DND-41 (cell line): ENCODE measurements at regions not wholly inside any gene's neighbourhood (a gene's known extent, or its start where the extent isn't known, plus 50 kb on each side); places are given as distances from the start of the nearest gene placed in this dataset.

ENCODE experiments used
- ATAC-seq: fragments of 200-7000 bp; cut with Tn5 transposase; 3 replicates; pipeline ENCODE4 v1.9.1; 2021; ENCODE audit warnings: low read depth; ENCODE audit not compliant: insufficient read depth
- DNase-seq: peaks from one replicate; pipeline ENCODE4 v3.0.0-alpha.2; 2020
- H2AFZ ChIP-seq: 2 replicates; pipeline ENCODE4 v1.6.0; 2012; ENCODE audit warnings: low read depth, low read length
- H3K27ac ChIP-seq: 2 replicates; pipeline ENCODE4 v1.5.1; 2012; ENCODE audit warnings: low read length, inconsistent platforms
- H3K27me3 ChIP-seq: fragments of 200-600 bp; sonication (generic); 2 replicates; pipeline ENCODE4 v1.6.0; 2012; ENCODE audit warnings: low read length, mild to moderate bottlenecking, inconsistent platforms; ENCODE audit not compliant: insufficient read depth, poor library complexity
- H3K36me3 ChIP-seq: 2 replicates; pipeline ENCODE4 v1.5.1; 2012; ENCODE audit warnings: low read length, inconsistent platforms; ENCODE audit not compliant: insufficient read depth
- H3K4me1 ChIP-seq: 2 replicates; pipeline ENCODE4 v1.5.1; 2012; ENCODE audit warnings: mild to moderate bottlenecking, low read length; ENCODE audit not compliant: insufficient read depth
- H3K4me2 ChIP-seq: 2 replicates; pipeline ENCODE4 v1.6.0; 2012; ENCODE audit warnings: mild to moderate bottlenecking, moderate library complexity, low read length, inconsistent platforms; ENCODE audit not compliant: insufficient read depth
- H3K4me3 ChIP-seq, 2 experiments: fragments of 200-600 bp in 1 of 2; shearing (Covaris generic) in 1 of 2; 2 replicates each; pipeline ENCODE4 v1.5.1; 2012 to 2016; ENCODE audit warnings: inconsistent platforms in 2 of 2, low read length in 2 of 2, mild to moderate bottlenecking in 2 of 2, low read depth in 1 of 2, moderate library complexity in 1 of 2
- H3K79me2 ChIP-seq: 2 replicates; pipeline ENCODE4 v1.6.0; 2012; ENCODE audit warnings: low read length, inconsistent platforms; ENCODE audit not compliant: insufficient read depth
- H3K9ac ChIP-seq: 2 replicates; pipeline ENCODE4 v1.6.0; 2012; ENCODE audit warnings: low read depth, mild to moderate bottlenecking, inconsistent platforms, low read length, moderate library complexity
- H3K9me3 ChIP-seq: 2 replicates; pipeline ENCODE4 v1.5.1; 2012; ENCODE audit warnings: low read length, moderate library complexity, mild to moderate bottlenecking, inconsistent platforms; ENCODE audit not compliant: insufficient read depth, severe bottlenecking
- H4K20me1 ChIP-seq: 2 replicates; pipeline ENCODE4 v1.6.0; 2012; ENCODE audit warnings: low read length; ENCODE audit not compliant: insufficient read depth
- CTCF ChIP-seq: IDR thresholded peaks from 2 replicates; pipeline ENCODE4 v1.5.1; 2012; ENCODE audit warnings: borderline replicate concordance, low read length, moderate library complexity, mild to moderate bottlenecking; ENCODE audit not compliant: poor library complexity, severe bottlenecking; ENCODE audit errors: extremely low read depth
- EZH2 ChIP-seq: IDR thresholded peaks from 3 replicates; pipeline ENCODE4 v1.6.1; 2012; ENCODE audit warnings: borderline replicate concordance, low read depth, mild to moderate bottlenecking, moderate library complexity, low read length, inconsistent platforms; ENCODE audit not compliant: severe bottlenecking

GRCh38 chr5:56715986-56716385 lies 99.4 kb upstream of the MAP3K1 start:
- Histone ChIP-seq H3K27me3 (peaks cover 9% of the 10 kb centered on the region), H3K9me3 (no peaks in the 10 kb centered on the region), H2AFZ (no peak overlapping the region), H3K36me3 (no peaks in the 10 kb centered on the region), H3K9ac (no peak overlapping the region), H3K4me3 (no peak overlapping the region), H3K4me1 (no peaks in the 10 kb centered on the region), H4K20me1 (no peaks in the 10 kb centered on the region), H3K79me2 (no peaks in the 10 kb centered on the region), H3K27ac (no peak overlapping the region), H3K4me2 (no peak overlapping the region)
- ATAC-seq (no peak), DNase-seq (no peak)
- TF ChIP-seq CTCF: no peak
- TF ChIP-seq EZH2: no peak

- Histone ChIP-seq H3K9ac (no peak overlapping the region), H3K36me3 (no peaks in the 10 kb centered on the region), H3K79me2 (no peaks in the 10 kb centered on the region), H3K4me1 (no peaks in the 10 kb centered on the region), H3K9me3 (no peaks in the 10 kb centered on the region), H3K4me3 (no peak overlapping the region), H4K20me1 (no peaks in the 10 kb centered on the region), H3K27me3 (no peaks in the 10 kb centered on the region), H3K27ac (no peak overlapping the region), H2AFZ (no peak overlapping the region), H3K4me2 (no peak overlapping the region)
- DNase-seq (no peak), ATAC-seq (no peak)
- TF ChIP-seq EZH2 (no peak), CTCF (no peak)
Observed at GRCh38 chr5:56712895-56713591, 102.3 kb upstream of the MAP3K1 start.

- Histone ChIP-seq H3K36me3 (no peaks in the 10 kb centered on the region), H4K20me1 (no peaks in the 10 kb centered on the region), H3K79me2 (no peaks in the 10 kb centered on the region), H3K4me2 (no peak overlapping the region), H3K27ac (no peak overlapping the region), H3K4me3 (no peak overlapping the region), H2AFZ (no peak overlapping the region), H3K9ac (no peak overlapping the region), H3K4me1 (no peaks in the 10 kb centered on the region), H3K27me3 (no peaks in the 10 kb centered on the region), H3K9me3 (no peaks in the 10 kb centered on the region)
- DNase-seq: no peak
- no peak for ATAC-seq
- TF ChIP-seq EZH2 (no peak), CTCF (no peak)
Observed at GRCh38 chr5:56710826-56711590, 104.3 kb upstream of the MAP3K1 start.
